MM.1S (cell line): ENCODE measurements at regions not wholly inside any gene's neighbourhood (a gene's known extent, or its start where the extent isn't known, plus 50 kb on each side); places are given as distances from the start of the nearest gene placed in this dataset.

Source experiments
- DNase-seq: peaks from one replicate; pipeline ENCODE4 v3.0.0-alpha.2; 2015
- H2AFZ ChIP-seq: fragments of 300-600 bp; sonication (generic); 2 replicates; pipeline ENCODE4 v1.6.0; 2016; ENCODE audit warnings: antibody characterized with exemption, low read length
- H3F3A ChIP-seq: fragments of 300-600 bp; sonication (generic); 2 replicates; pipeline ENCODE4 v1.6.1; 2016; ENCODE audit warnings: mild to moderate bottlenecking, antibody characterized with exemption, low read length, moderate library complexity, mixed read lengths; ENCODE audit not compliant: insufficient read depth
- H3K27ac ChIP-seq: fragments of 300-600 bp; sonication (generic); 2 replicates; pipeline ENCODE4 v1.5.1; 2016; ENCODE audit warnings: mild to moderate bottlenecking, low read length
- H3K27me3 ChIP-seq: fragments of 300-600 bp; sonication (generic); replicated peaks from 2 replicates; pipeline ENCODE4 v1.6.0; 2016; ENCODE audit warnings: low read length; ENCODE audit not compliant: insufficient read depth
- H3K36me3 ChIP-seq: fragments of 300-600 bp; sonication (generic); replicated peaks from 2 replicates; pipeline ENCODE4 v1.6.1; 2016; ENCODE audit warnings: mild to moderate bottlenecking, low read length, mixed read lengths; ENCODE audit not compliant: insufficient read depth
- H3K4me1 ChIP-seq: fragments of 300-600 bp; sonication (generic); 2 replicates; pipeline ENCODE4 v1.6.1; 2016; ENCODE audit warnings: low read length, mixed read lengths
- H3K4me2 ChIP-seq: fragments of 300-600 bp; sonication (generic); 2 replicates; pipeline ENCODE4 v1.6.0; 2016; ENCODE audit warnings: low read depth, low read length
- H3K4me3 ChIP-seq: fragments of 300-600 bp; sonication (generic); 2 replicates; pipeline ENCODE4 v1.5.1; 2016; ENCODE audit warnings: low read length, mixed read lengths
- H3K79me2 ChIP-seq: fragments of 300-600 bp; sonication (generic); 2 replicates; pipeline ENCODE4 v1.6.1; 2016; ENCODE audit warnings: mixed run types, low read length, mixed read lengths
- H3K9ac ChIP-seq: fragments of 300-600 bp; sonication (generic); 2 replicates; pipeline ENCODE4 v1.6.1; 2016; ENCODE audit warnings: low read length, mixed read lengths
- H3K9me2 ChIP-seq: fragments of 300-600 bp; sonication (generic); replicated peaks from 2 replicates; pipeline ENCODE4 v1.6.1; 2016; ENCODE audit warnings: mild to moderate bottlenecking, low read length, mixed read lengths; ENCODE audit not compliant: insufficient read depth
- H3K9me3 ChIP-seq: fragments of 300-600 bp; sonication (generic); replicated peaks from 2 replicates; pipeline ENCODE4 v1.6.1; 2016; ENCODE audit warnings: mild to moderate bottlenecking, low read length, mixed read lengths; ENCODE audit not compliant: insufficient read depth
- H4K20me1 ChIP-seq: fragments of 300-600 bp; sonication (generic); 2 replicates; pipeline ENCODE4 v1.6.1; 2016; ENCODE audit warnings: mild to moderate bottlenecking, low read length, moderate library complexity, mixed read lengths; ENCODE audit not compliant: insufficient read depth
- CTCF ChIP-seq: fragments of 300-600 bp; sonication (generic); IDR thresholded peaks from 2 replicates; pipeline ENCODE4 v1.5.1; 2016; ENCODE audit warnings: antibody characterized with exemption, low read length, mixed read lengths
- EZH2 ChIP-seq: fragments of 300-600 bp; sonication (generic); optimal IDR thresholded peaks from 2 replicates; pipeline ENCODE3; 2017; ENCODE audit warnings: low read depth, mild to moderate bottlenecking, antibody characterized with exemption, low read length, mixed read lengths
- EZH2phosphoT487 ChIP-seq: fragments of 300-600 bp; sonication (generic); IDR thresholded peaks from 2 replicates; pipeline ENCODE4 v1.6.1; 2018; ENCODE audit warnings: antibody characterized with exemption, low read length

- Histone ChIP-seq H2AFZ (no peak overlapping the region), H3K27ac (no peak overlapping the region), H3K79me2 (no peaks in the 10 kb centered on the region), H3K27me3 (no peaks in the 10 kb centered on the region), H3K9me3 (no peaks in the 10 kb centered on the region), H4K20me1 (no peaks in the 10 kb centered on the region), H3K4me1 (no peaks in the 10 kb centered on the region), H3K9me2 (no peaks in the 10 kb centered on the region), H3K9ac (no peak overlapping the region), H3K36me3 (no peaks in the 10 kb centered on the region), H3K4me2 (no peak overlapping the region), H3F3A (no peaks in the 10 kb centered on the region), H3K4me3 (no peak overlapping the region)
- no peak for TF ChIP-seq EZH2phosphoT487
- TF ChIP-seq CTCF = no peak
- TF ChIP-seq EZH2 = no peak
- no peak for DNase-seq
These were observed 99.6 kb upstream of the DDX18 start for GRCh38 chr2:117714745-117715417.

- H3K4me3 ChIP-seq = no peak overlapping the region
- H2AFZ ChIP-seq = no peak overlapping the region
- no peaks in the 10 kb centered on the region for H3K27me3 ChIP-seq
- H3K4me1 ChIP-seq = no peaks in the 10 kb centered on the region
- H3K9ac ChIP-seq = no peak overlapping the region
- no peak for TF ChIP-seq CTCF
- TF ChIP-seq EZH2phosphoT487 = no peak
- TF ChIP-seq EZH2 = no peak
- no peak overlapping the region for H3K27ac ChIP-seq
- H4K20me1 ChIP-seq = no peaks in the 10 kb centered on the region
- H3K79me2 ChIP-seq = no peaks in the 10 kb centered on the region
- no peaks in the 10 kb centered on the region for H3K9me2 ChIP-seq
- no peak for DNase-seq
- H3K9me3 ChIP-seq = no peaks in the 10 kb centered on the region
- no peaks in the 10 kb centered on the region for H3K36me3 ChIP-seq
- H3F3A ChIP-seq = no peaks in the 10 kb centered on the region
- H3K4me2 ChIP-seq = no peak overlapping the region
These were observed 98.0 kb upstream of the DDX18 start for GRCh38 chr2:117716505-117716904.

- Histone ChIP-seq H3K79me2 (no peaks in the 10 kb centered on the region), H3K27ac (no peak overlapping the region), H3K4me1 (no peaks in the 10 kb centered on the region), H3K27me3 (no peaks in the 10 kb centered on the region), H3K9me2 (no peaks in the 10 kb centered on the region), H3F3A (no peaks in the 10 kb centered on the region), H3K36me3 (no peaks in the 10 kb centered on the region), H4K20me1 (no peaks in the 10 kb centered on the region), H3K4me3 (no peak overlapping the region), H2AFZ (no peak overlapping the region), H3K9ac (no peak overlapping the region), H3K4me2 (no peak overlapping the region), H3K9me3 (no peaks in the 10 kb centered on the region)
- DNase-seq = no peak
- TF ChIP-seq CTCF (no peak), EZH2 (no peak), EZH2phosphoT487 (no peak)
These were observed 97.4 kb upstream of the DDX18 start for GRCh38 chr2:117717072-117717471.
